RWPE1 (cell line): ENCODE measurements at regions not wholly inside any gene's neighbourhood (a gene's known extent, or its start where the extent isn't known, plus 50 kb on each side); places are given as distances from the start of the nearest gene placed in this dataset.

Experiments
- CTCF ChIA-PET: fragments of 350-600 bp; sonication (Branson Sonifier 250); formaldehyde crosslinking; extraction: SDS; loops from one replicate; lab custom pipeline; 2021; lab: Yijun Ruan, JAX
- POLR2A ChIA-PET: fragments of 400-600 bp; formaldehyde crosslinking; extraction: SDS; loops from one replicate; lab custom pipeline; 2020; ENCODE audit warnings: antibody characterized with exemption; ENCODE audit not compliant: low non-redundant PET; lab: Yijun Ruan, JAX
- DNase-seq: peaks from one replicate; pipeline ENCODE4 v3.0.0; 2012; ENCODE audit warnings: low spot score
- H3K27ac ChIP-seq: fragments of 450-650 bp; 2 replicates; pipeline ENCODE4 v1.5.1; 2017
- TF ChIP-seq, protein P1 (sequence below): fragments of 450-650 bp; conservative IDR thresholded peaks from 2 replicates; pipeline ENCODE4 v1.5.1; 2017; ENCODE audit warnings: low read depth, mild to moderate bottlenecking

DNA sequence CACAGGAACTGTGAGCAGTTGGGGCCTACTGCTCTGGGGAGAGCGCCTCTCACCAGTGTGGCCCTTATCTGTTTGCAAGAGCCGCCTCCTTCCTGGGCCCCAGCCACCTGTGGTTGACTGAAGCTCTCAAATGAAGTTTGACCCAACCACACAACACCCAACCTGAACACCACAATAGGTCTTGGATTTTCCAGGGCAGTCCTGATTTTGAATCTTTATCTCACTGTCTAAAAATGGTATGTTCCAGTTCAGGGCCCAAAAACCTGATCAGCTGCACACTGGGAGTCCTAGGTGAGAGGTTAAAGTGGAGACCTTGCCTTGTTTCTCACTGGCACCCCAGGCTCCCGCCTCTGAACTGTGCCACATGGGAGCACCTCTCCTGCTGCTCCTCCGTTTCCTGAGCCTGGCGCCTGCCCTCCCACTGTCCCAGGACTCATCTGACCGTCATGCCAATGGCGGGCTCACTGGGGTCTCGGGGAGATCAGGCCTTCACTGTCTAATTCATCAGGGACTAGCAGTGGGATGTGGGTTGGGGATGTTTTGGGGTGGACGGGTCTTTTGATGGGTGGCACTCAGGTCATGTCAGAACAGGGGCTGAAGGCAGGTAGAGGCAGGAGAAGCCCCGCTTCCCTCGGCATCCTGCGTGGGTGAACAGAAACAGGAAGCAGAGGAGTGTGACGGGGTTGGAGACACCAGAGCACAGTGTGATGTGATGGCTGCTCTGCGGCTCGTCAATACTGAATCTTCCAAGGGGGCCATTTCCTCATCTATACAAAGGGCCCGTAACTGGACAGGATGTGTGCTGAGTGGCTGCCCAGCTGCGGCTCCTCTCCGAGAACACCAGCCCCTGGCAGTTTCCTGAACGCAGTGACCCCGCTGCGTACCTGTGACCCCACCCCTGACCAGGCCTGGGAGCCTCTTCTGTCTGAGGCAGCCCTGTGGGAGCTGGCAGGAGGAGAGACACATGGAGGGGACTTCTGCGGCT is 59.6 kb upstream of the ITPKB start:
- ChIA-PET CTCF (no interaction called here), POLR2A (no interaction called here)
- TF ChIP-seq, protein P1, sequence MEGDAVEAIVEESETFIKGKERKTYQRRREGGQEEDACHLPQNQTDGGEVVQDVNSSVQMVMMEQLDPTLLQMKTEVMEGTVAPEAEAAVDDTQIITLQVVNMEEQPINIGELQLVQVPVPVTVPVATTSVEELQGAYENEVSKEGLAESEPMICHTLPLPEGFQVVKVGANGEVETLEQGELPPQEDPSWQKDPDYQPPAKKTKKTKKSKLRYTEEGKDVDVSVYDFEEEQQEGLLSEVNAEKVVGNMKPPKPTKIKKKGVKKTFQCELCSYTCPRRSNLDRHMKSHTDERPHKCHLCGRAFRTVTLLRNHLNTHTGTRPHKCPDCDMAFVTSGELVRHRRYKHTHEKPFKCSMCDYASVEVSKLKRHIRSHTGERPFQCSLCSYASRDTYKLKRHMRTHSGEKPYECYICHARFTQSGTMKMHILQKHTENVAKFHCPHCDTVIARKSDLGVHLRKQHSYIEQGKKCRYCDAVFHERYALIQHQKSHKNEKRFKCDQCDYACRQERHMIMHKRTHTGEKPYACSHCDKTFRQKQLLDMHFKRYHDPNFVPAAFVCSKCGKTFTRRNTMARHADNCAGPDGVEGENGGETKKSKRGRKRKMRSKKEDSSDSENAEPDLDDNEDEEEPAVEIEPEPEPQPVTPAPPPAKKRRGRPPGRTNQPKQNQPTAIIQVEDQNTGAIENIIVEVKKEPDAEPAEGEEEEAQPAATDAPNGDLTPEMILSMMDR: no peak
- H3K27ac ChIP-seq: no peak overlapping the region
- DNase-seq: no peak

DNA sequence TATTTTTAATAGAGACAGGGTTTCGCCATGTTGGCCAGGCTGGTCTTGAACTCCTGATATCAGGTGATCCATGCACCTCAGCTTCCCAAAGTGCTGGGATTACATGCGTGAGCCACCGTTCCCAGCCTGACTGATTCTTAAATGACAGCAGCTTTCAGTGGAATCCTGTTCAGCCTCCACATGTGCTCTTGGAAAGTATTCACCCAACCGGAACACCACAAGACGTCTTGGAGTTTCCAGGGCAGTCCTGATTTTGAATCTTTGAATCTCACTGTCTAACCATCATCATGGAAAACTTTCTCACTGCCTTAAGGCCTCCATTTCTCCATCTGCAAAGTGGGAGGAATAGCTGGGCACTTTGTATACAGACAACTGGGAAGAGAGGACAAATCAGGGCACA is 58.1 kb upstream of the ITPKB start:
- ChIA-PET CTCF (no interaction called here), POLR2A (no interaction called here)

DNA sequence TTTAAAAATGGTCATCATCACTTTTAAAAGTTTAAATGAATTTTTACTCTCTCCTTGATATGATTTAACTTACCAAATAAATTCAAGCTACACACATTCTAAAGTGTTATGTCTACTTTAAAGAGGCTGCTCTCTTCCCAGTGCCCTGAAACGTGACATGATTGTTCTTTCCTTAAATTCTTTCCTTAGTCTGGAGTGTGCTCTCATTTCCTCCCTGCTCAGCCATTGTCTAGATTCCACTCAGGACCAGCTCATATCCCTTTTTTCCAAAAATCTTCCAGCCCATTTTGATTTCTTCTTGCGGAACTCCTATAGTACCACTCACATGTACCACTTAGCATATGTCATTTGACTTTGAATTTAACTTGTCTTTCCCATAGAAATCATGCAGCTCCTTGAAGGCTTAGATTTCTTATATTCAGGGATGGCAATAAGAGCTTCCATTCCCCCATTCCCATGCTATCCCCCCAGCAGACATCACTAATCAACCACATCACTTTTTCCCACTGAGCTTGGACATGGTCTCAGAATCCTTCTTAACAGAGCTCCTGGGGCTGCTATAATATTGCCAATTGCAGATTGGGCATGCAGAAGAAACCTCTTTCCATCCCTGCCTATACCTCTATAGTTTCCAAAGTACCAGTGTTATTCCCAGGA is 54.7 kb upstream of the ITPKB start:
- no peak for DNase-seq
- TF ChIP-seq, protein P1: no peak
- ChIA-PET POLR2A (no interaction called here), CTCF (interaction anchor here (1.1 kb wide), 1 partner anchor 11 kb away, joined by 3 read pairs; no protein-coding TSS in a partner anchor)
- H3K27ac ChIP-seq: no peak overlapping the region

More for the DNA sequence above, 58.1 kb upstream of the ITPKB start:
- DNase-seq: no peak
- TF ChIP-seq, protein P1: no peak
- no peak overlapping the region for H3K27ac ChIP-seq

DNA sequence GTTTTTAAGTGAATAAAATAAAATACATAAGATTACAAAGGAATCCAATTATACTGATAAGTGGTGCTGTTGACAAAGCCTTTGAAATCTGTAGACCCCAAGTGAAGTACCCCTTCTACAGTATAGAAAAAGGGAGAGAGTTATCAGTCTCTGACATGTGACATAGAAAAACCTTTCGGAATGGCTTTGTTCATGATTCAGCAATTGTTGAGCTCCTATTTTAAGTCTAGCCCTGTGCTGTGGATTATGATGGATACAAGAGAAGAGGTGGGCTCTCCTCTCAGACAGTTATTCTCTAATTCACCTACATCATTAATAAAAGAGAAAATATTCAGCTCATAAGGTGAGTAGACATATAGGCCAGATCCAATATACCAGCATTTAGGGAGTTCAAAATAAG is 53.3 kb upstream of the ITPKB start:
- no peak for DNase-seq
- TF ChIP-seq, protein P1: no peak
- CTCF ChIA-PET: interaction anchor here (0.6 kb wide), 2 partner anchors 28 to 389 kb away, joined by 3 to 5 read pairs; no protein-coding TSS in a partner anchor
- no peak overlapping the region for H3K27ac ChIP-seq
- POLR2A ChIA-PET: no interaction called here

DNA sequence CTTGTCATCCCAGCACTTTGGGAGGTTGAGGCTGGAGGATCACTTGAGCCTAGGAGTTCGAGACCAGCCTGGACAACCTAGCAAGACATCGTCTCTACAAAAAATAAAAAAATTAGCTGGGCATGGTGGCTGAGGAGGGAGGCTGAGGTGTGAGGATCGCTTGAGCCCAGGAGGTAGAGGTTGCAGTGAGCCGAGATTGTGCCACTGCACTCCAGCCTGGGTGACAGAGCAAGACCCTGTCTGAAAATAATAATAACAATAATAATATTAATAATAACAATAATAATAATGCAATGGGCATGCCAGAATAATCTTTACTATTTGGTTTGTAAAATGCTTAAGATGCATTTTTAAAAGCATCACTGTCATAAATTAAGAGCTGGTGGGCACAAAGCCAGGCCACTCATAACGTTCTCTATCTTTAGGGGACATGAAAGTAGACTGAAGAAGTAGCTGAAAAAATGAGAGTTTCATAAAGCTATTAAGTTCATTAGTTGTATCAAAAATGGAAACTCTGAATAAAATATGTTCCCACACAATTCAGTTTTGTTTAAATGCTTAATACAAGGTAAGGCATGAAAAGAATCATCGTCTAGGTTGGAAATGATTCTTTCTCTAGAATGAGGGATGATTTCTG is 51.6 kb upstream of the ITPKB start:
- CTCF ChIA-PET: interaction anchor here (0.6 kb wide), 3 partner anchors 113 to 982 kb away, joined by 3 to 5 read pairs (median 3); no protein-coding TSS in a partner anchor
- POLR2A ChIA-PET: no interaction called here
- no peak overlapping the region for H3K27ac ChIP-seq
- TF ChIP-seq, protein P1: no peak
- no peak for DNase-seq

DNA sequence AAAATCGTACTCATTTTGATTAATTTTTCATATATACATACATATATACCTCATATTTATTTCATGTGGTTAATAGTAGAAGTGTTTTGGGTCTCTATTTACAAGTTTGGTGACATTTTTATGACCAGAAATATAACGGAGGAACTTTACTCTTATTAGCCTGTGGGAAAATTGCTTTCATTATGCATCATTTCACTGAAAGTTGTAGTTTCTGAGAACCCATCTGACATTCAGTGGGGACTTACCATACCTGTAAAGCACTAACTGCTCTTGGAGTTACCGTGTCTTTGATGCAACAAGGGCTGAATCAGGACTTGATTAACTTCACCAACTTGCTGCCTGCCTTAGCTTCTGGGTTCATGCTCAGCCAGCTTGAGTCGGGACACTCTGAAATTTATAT is 49.9 kb upstream of the ITPKB start:
- TF ChIP-seq, protein P1: no peak
- CTCF ChIA-PET: no interaction called here
- POLR2A ChIA-PET: no interaction called here
- H3K27ac ChIP-seq: no peak overlapping the region
- no peak for DNase-seq
